IMR-90 (cell line): ENCODE measurements at regions not wholly inside any gene's neighbourhood (a gene's known extent, or its start where the extent isn't known, plus 50 kb on each side); places are given as distances from the start of the nearest gene placed in this dataset.

Experiments
- ATAC-seq: fragments of 200-7000 bp; cut with Tn5 transposase; 2 replicates; pipeline ENCODE4 v1.9.1; 2020; ENCODE audit warnings: low read depth, mild to moderate bottlenecking, moderate library complexity
- BruUV-seq: library from RNA; stranded (reverse); fragments of 400-500 nt; replicated peaks from 2 replicates; lab custom pipeline; 2021; lab: Mats Ljungman, UMichigan
- CTCF ChIA-PET: fragments of 300-600 bp; formaldehyde crosslinking; extraction: SDS; loops from one replicate; lab custom pipeline; 2021; ENCODE audit warnings: antibody characterized with exemption; lab: Yijun Ruan, JAX
- POLR2A ChIA-PET: fragments of 300-600 bp; sonication (Branson Sonifier 250); formaldehyde crosslinking; loops from one replicate; lab custom pipeline; 2022; ENCODE audit warnings: antibody characterized with exemption; ENCODE audit not compliant: unreplicated experiment; lab: Charles Lee
- DNase-seq: peaks from one replicate; pipeline ENCODE4 v3.0.0; 2013
- H2AFZ ChIP-seq: replicated peaks from 2 replicates; pipeline ENCODE3; 2013; ENCODE audit warnings: low read length, mild to moderate bottlenecking; ENCODE audit not compliant: poor library complexity
- H2AK5ac ChIP-seq: 2 replicates; pipeline ENCODE4 v1.6.1; 2013; ENCODE audit warnings: low read depth, low read length, inconsistent platforms
- H2AK9ac ChIP-seq: replicated peaks from 2 replicates; pipeline ENCODE3; 2013; ENCODE audit warnings: mild to moderate bottlenecking, low read depth, low read length, moderate library complexity; ENCODE audit not compliant: poor library complexity
- H2BK120ac ChIP-seq: 2 replicates; pipeline ENCODE4 v1.6.1; 2013; ENCODE audit warnings: low read depth, low read length, inconsistent platforms
- H2BK15ac ChIP-seq: 3 replicates; pipeline ENCODE4 v1.6.1; 2013; ENCODE audit warnings: low read depth, low read length, inconsistent platforms
- H2BK20ac ChIP-seq: 2 replicates; pipeline ENCODE4 v1.6.1; 2013; ENCODE audit warnings: low read depth, mild to moderate bottlenecking, inconsistent platforms, low read length, moderate library complexity
- H2BK5ac ChIP-seq: 2 replicates; pipeline ENCODE4 v1.6.1; 2013; ENCODE audit warnings: mild to moderate bottlenecking, low read depth, low read length, inconsistent platforms; ENCODE audit not compliant: poor library complexity, severe bottlenecking
- H3K14ac ChIP-seq: replicated peaks from 2 replicates; pipeline ENCODE4 v1.6.1; 2013; ENCODE audit warnings: low read depth, low read length, inconsistent platforms
- H3K18ac ChIP-seq: 2 replicates; pipeline ENCODE4 v1.6.1; 2013; ENCODE audit warnings: low read depth, low read length, control low read depth
- H3K23ac ChIP-seq: 2 replicates; pipeline ENCODE4 v1.6.1; 2013; ENCODE audit warnings: low read depth, low read length, inconsistent platforms
- H3K27ac ChIP-seq: 2 replicates; pipeline ENCODE4 v1.5.1; 2013; ENCODE audit warnings: mild to moderate bottlenecking, control low read depth, low read length; ENCODE audit not compliant: insufficient read depth
- H3K27me3 ChIP-seq: 2 replicates; pipeline ENCODE4 v1.6.1; 2013; ENCODE audit warnings: low read length; ENCODE audit not compliant: control insufficient read depth, insufficient read depth
- H3K36me3 ChIP-seq: 2 replicates; pipeline ENCODE4 v1.6.1; 2013; ENCODE audit warnings: low read length, mixed read lengths; ENCODE audit not compliant: control insufficient read depth, insufficient read depth
- H3K4ac ChIP-seq: 2 replicates; pipeline ENCODE4 v1.6.1; 2013; ENCODE audit warnings: low read depth, low read length, inconsistent platforms
- H3K4me1 ChIP-seq: 2 replicates; pipeline ENCODE4 v1.6.1; 2013; ENCODE audit warnings: low read length, mixed read lengths; ENCODE audit not compliant: control insufficient read depth, insufficient read depth
- H3K4me2 ChIP-seq: 2 replicates; pipeline ENCODE4 v1.6.1; 2013; ENCODE audit warnings: low read depth, mild to moderate bottlenecking, control low read depth, low read length, moderate library complexity
- H3K4me3 ChIP-seq: 2 replicates; pipeline ENCODE4 v1.5.1; 2013; ENCODE audit warnings: low read depth, mild to moderate bottlenecking, control low read depth, low read length, moderate library complexity; ENCODE audit not compliant: insufficient read depth
- H3K56ac ChIP-seq: 2 replicates; pipeline ENCODE4 v1.6.1; 2013; ENCODE audit warnings: low read length, inconsistent platforms; ENCODE audit not compliant: insufficient read depth; ENCODE audit errors: extremely low read depth
- H3K79me1 ChIP-seq, 2 experiments: 2 replicates each; pipeline ENCODE4 v1.6.1; 2013; ENCODE audit warnings: low read length in 2 of 2, inconsistent platforms in 1 of 2, low read depth in 1 of 2
- H3K9ac ChIP-seq: 2 replicates; pipeline ENCODE4 v1.6.1; 2013; ENCODE audit warnings: low read depth, low read length, control low read depth
- H3K9me1 ChIP-seq: 2 replicates; pipeline ENCODE4 v1.6.1; 2013; ENCODE audit warnings: low read length, inconsistent platforms; ENCODE audit not compliant: insufficient read depth
- H3K9me3 ChIP-seq: 2 replicates; pipeline ENCODE4 v1.6.1; 2013; ENCODE audit warnings: low read length; ENCODE audit not compliant: control insufficient read depth, insufficient read depth
- H4K20me1 ChIP-seq: 2 replicates; pipeline ENCODE4 v1.6.1; 2013; ENCODE audit warnings: low read length, inconsistent platforms; ENCODE audit not compliant: insufficient read depth
- H4K5ac ChIP-seq: 2 replicates; pipeline ENCODE4 v1.6.1; 2013; ENCODE audit warnings: mild to moderate bottlenecking, low read depth, low read length, control low read depth
- H4K8ac ChIP-seq, 2 experiments: 2 replicates each; pipeline ENCODE4 v1.6.1; 2013; ENCODE audit warnings: low read depth in 2 of 2, low read length in 2 of 2, control low read depth in 1 of 2, inconsistent platforms in 1 of 2
- H4K91ac ChIP-seq: 2 replicates; pipeline ENCODE4 v1.6.1; 2013; ENCODE audit warnings: low read depth, low read length, inconsistent platforms; ENCODE audit not compliant: insufficient read depth
- CEBPB ChIP-seq: IDR thresholded peaks from 2 replicates; pipeline ENCODE4 v1.6.1; 2012; ENCODE audit warnings: low read depth, low read length, improper control_type of control experiment
- CHD1 ChIP-seq: IDR thresholded peaks from 2 replicates; pipeline ENCODE4 v1.6.1; 2012; ENCODE audit warnings: low read depth, low read length, improper control_type of control experiment
- FOS ChIP-seq: fragments of 150-350 bp; IDR thresholded peaks from 2 replicates; pipeline ENCODE4 v1.6.1; 2016; ENCODE audit warnings: low read depth, low read length
- MAFK ChIP-seq: IDR thresholded peaks from 2 replicates; pipeline ENCODE4 v1.6.1; 2012; ENCODE audit warnings: low read depth, low read length, improper control_type of control experiment
- MAZ ChIP-seq: IDR thresholded peaks from 2 replicates; pipeline ENCODE4 v1.6.1; 2012; ENCODE audit warnings: low read depth, mild to moderate bottlenecking, low read length, improper control_type of control experiment, moderate library complexity, borderline replicate concordance
- NFE2L2 ChIP-seq: fragments of 150-350 bp; IDR thresholded peaks from 2 replicates; pipeline ENCODE4 v1.6.1; 2016; ENCODE audit warnings: low read depth, mild to moderate bottlenecking, low read length
- POLR2A ChIP-seq: IDR thresholded peaks from 2 replicates; pipeline ENCODE4 v1.6.1; 2012; ENCODE audit warnings: mild to moderate bottlenecking, low read depth, low read length
- RAD21 ChIP-seq: IDR thresholded peaks from 2 replicates; pipeline ENCODE4 v1.6.1; 2012; ENCODE audit warnings: low read length, improper control_type of control experiment
- RCOR1 ChIP-seq: IDR thresholded peaks from 2 replicates; pipeline ENCODE4 v1.6.1; 2012; ENCODE audit warnings: mild to moderate bottlenecking, low read length, improper control_type of control experiment; ENCODE audit not compliant: insufficient replicate concordance
- RFX5 ChIP-seq: IDR thresholded peaks from 2 replicates; pipeline ENCODE4 v1.8.0; 2012; ENCODE audit warnings: low read depth, mild to moderate bottlenecking, low read length, moderate library complexity
- SMC3 ChIP-seq: fragments of 150-350 bp; IDR thresholded peaks from 2 replicates; pipeline ENCODE4 v1.6.1; 2016; ENCODE audit warnings: low read depth, mild to moderate bottlenecking, antibody characterized with exemption, low read length, moderate library complexity
- USF2 ChIP-seq: fragments of 150-350 bp; IDR thresholded peaks from 2 replicates; pipeline ENCODE4 v1.6.1; 2017; ENCODE audit warnings: mild to moderate bottlenecking, antibody characterized with exemption, low read length, low read depth
- dilution Hi-C: fragments of 300-500 bp; cut with HindIII; formaldehyde crosslinking; loops from one replicate; pipeline ENCODE4 v1.14.3; 2018; ENCODE audit warnings: low sequenced_read_pairs; ENCODE audit not compliant: unreplicated experiment
- in situ Hi-C: fragments of 300-500 bp; cut with MboI; formaldehyde crosslinking; loops from 3 replicates; pipeline ENCODE4 v1.14.3; 2019; ENCODE audit warnings: low sequenced_read_pairs, inconsistent platforms, mixed read lengths
- intact Hi-C: fragments of 100-400 bp; cut with micrococcal nuclease; formaldehyde crosslinking; loops from 2 replicates; pipeline ENCODE4 v1.10.0; 2022
- TF ChIP-seq, protein P1 (sequence below): fragments of 150-350 bp; IDR thresholded peaks from 2 replicates; pipeline ENCODE4 v1.6.1; 2016; ENCODE audit warnings: low read depth, mild to moderate bottlenecking, low read length, moderate library complexity, borderline replicate concordance

GRCh38 chr6:67956352-67956751, 678.7 kb upstream of the ADGRB3 start:
- POLR2A ChIA-PET = no interaction called here
- TF ChIP-seq NFE2L2 = no peak
- TF ChIP-seq MAZ = no peak
- TF ChIP-seq SMC3 = no peak
- TF ChIP-seq USF2 = no peak
- no peak for TF ChIP-seq MAFK
- TF ChIP-seq CEBPB = no peak
- no peak for TF ChIP-seq POLR2A
- TF ChIP-seq RCOR1 = no peak
- TF ChIP-seq RAD21 = no peak
- no peak for TF ChIP-seq RFX5
- TF ChIP-seq FOS = no peak
- TF ChIP-seq, protein P1, sequence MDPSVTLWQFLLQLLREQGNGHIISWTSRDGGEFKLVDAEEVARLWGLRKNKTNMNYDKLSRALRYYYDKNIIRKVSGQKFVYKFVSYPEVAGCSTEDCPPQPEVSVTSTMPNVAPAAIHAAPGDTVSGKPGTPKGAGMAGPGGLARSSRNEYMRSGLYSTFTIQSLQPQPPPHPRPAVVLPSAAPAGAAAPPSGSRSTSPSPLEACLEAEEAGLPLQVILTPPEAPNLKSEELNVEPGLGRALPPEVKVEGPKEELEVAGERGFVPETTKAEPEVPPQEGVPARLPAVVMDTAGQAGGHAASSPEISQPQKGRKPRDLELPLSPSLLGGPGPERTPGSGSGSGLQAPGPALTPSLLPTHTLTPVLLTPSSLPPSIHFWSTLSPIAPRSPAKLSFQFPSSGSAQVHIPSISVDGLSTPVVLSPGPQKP = no peak
- TF ChIP-seq CHD1 = no peak

More at GRCh38 chr6:67956352-67956751, 678.7 kb upstream of the ADGRB3 start:
- DNase-seq (no peak), ATAC-seq (no peak)
- Histone ChIP-seq H2AK5ac (no peak overlapping the region), H3K27me3 (no peaks in the 10 kb centered on the region), H4K8ac (no peak overlapping the region), H3K9ac (no peak overlapping the region), H4K5ac (no peak overlapping the region), H2AFZ (no peak overlapping the region), H2BK5ac (no peak overlapping the region), H2AK9ac (no peak overlapping the region), H2BK20ac (no peak overlapping the region), H4K20me1 (no peaks in the 10 kb centered on the region), H3K18ac (no peak overlapping the region), H3K4me1 (no peaks in the 10 kb centered on the region), H2BK15ac (no peak overlapping the region), H2BK120ac (no peak overlapping the region), H3K23ac (no peak overlapping the region), H3K27ac (no peak overlapping the region), H3K14ac (no peak overlapping the region), H3K4me2 (no peak overlapping the region), H3K4ac (no peak overlapping the region), H3K79me1 (no peaks in the 10 kb centered on the region), H4K91ac (no peak overlapping the region), H3K9me1 (no peaks in the 10 kb centered on the region), H3K56ac (no peak overlapping the region), H3K36me3 (no peaks in the 10 kb centered on the region), H3K4me3 (no peak overlapping the region), H3K9me3 (peaks cover 9% of the 10 kb centered on the region)
- BruUV-seq = no TSS peak
- dilution Hi-C loops = no loop called here
- in situ Hi-C loops = no loop called here
- CTCF ChIA-PET = no interaction called here
- intact Hi-C loops = no loop called here
